GM23338 (cell line): ENCODE measurements at regions not wholly inside any gene's neighbourhood (a gene's known extent, or its start where the extent isn't known, plus 50 kb on each side); places are given as distances from the start of the nearest gene placed in this dataset.

Experiments used
- ATAC-seq: fragments of 200-7000 bp; cut with Tn5 transposase; 3 replicates; pipeline ENCODE4 v1.9.1; 2020
- DNase-seq: peaks from one replicate; pipeline ENCODE4 v3.0.0-alpha.2; 2015; ENCODE audit warnings: low spot score
- H2AFZ ChIP-seq: fragments of 200-600 bp; sonication (generic); 2 replicates; pipeline ENCODE4 v1.8.0; 2016; ENCODE audit warnings: antibody characterized with exemption, mild to moderate bottlenecking, moderate library complexity
- H3F3A ChIP-seq: fragments of 200-600 bp; sonication (generic); replicated peaks from 2 replicates; pipeline ENCODE4 v1.8.0; 2017; ENCODE audit warnings: antibody characterized with exemption, mixed run types, low read depth
- H3K27ac ChIP-seq: fragments of 200-600 bp; sonication (generic); 2 replicates; pipeline ENCODE4 v1.6.1; 2016; ENCODE audit warnings: low read depth
- H3K27me3 ChIP-seq: fragments of 200-600 bp; sonication (generic); 2 replicates; pipeline ENCODE4 v1.8.0; 2016; ENCODE audit warnings: mild to moderate bottlenecking, mixed run types, moderate library complexity; ENCODE audit not compliant: insufficient read depth
- H3K36me3 ChIP-seq: fragments of 200-600 bp; sonication (generic); 2 replicates; pipeline ENCODE4 v1.8.0; 2016; ENCODE audit warnings: mild to moderate bottlenecking; ENCODE audit not compliant: insufficient read depth
- H3K4me1 ChIP-seq: fragments of 200-600 bp; sonication (generic); 2 replicates; pipeline ENCODE4 v1.8.0; 2016; ENCODE audit warnings: mild to moderate bottlenecking, moderate library complexity; ENCODE audit not compliant: insufficient read depth
- H3K4me2 ChIP-seq: fragments of 200-600 bp; sonication (generic); 2 replicates; pipeline ENCODE4 v1.7.1; 2017; ENCODE audit warnings: mixed run types
- H3K4me3 ChIP-seq: fragments of 200-600 bp; sonication (generic); 2 replicates; pipeline ENCODE4 v1.6.1; 2016; ENCODE audit warnings: mixed run types
- H3K79me2 ChIP-seq: fragments of 200-600 bp; sonication (generic); replicated peaks from 2 replicates; pipeline ENCODE4 v1.8.0; 2017; ENCODE audit warnings: mild to moderate bottlenecking; ENCODE audit not compliant: insufficient read depth
- H3K9me2 ChIP-seq: fragments of 200-600 bp; sonication (generic); 2 replicates; pipeline ENCODE4 v1.8.0; 2017; ENCODE audit not compliant: insufficient read depth
- H4K20me1 ChIP-seq: fragments of 200-600 bp; sonication (generic); replicated peaks from 2 replicates; pipeline ENCODE4 v1.8.0; 2017; ENCODE audit warnings: mild to moderate bottlenecking; ENCODE audit not compliant: insufficient read depth
- H3K27ac Mint-ChIP-seq: 2 replicates; pipeline ENCODE4 v1.8.0; 2020; ENCODE audit warnings: inconsistent platforms, mild to moderate bottlenecking, moderate library complexity, mixed read lengths
- H3K27me3 Mint-ChIP-seq: 3 replicates; pipeline ENCODE4 v1.8.0; 2022; ENCODE audit warnings: low read depth, mild to moderate bottlenecking, moderate library complexity, mixed read lengths, inconsistent platforms; ENCODE audit not compliant: insufficient read depth, poor library complexity
- H3K36me3 Mint-ChIP-seq: 3 replicates; pipeline ENCODE4 v1.8.0; 2021; ENCODE audit warnings: low read depth, mild to moderate bottlenecking, inconsistent platforms, moderate library complexity, mixed read lengths
- H3K4me1 Mint-ChIP-seq: 3 replicates; pipeline ENCODE4 v1.8.0; 2020; ENCODE audit warnings: mild to moderate bottlenecking, inconsistent platforms, mixed read lengths
- H3K4me3 Mint-ChIP-seq: 3 replicates; pipeline ENCODE4 v1.8.0; 2021; ENCODE audit warnings: moderate library complexity, mild to moderate bottlenecking, inconsistent platforms, mixed read lengths
- H3K9me3 Mint-ChIP-seq: 3 replicates; pipeline ENCODE4 v1.8.0; 2020; ENCODE audit warnings: moderate library complexity, mild to moderate bottlenecking, inconsistent platforms, mixed read lengths
- EZH2 ChIP-seq: fragments of 200-600 bp; sonication (generic); IDR thresholded peaks from one replicate; pipeline ENCODE4 v1.8.0; 2017; ENCODE audit warnings: antibody characterized with exemption, mild to moderate bottlenecking, low read depth; ENCODE audit not compliant: unreplicated experiment
- EZH2phosphoT487 ChIP-seq: fragments of 200-600 bp; sonication (generic); IDR thresholded peaks from one replicate; pipeline ENCODE4 v1.8.1; 2018; ENCODE audit warnings: antibody characterized with exemption; ENCODE audit not compliant: unreplicated experiment
- JUNB ChIP-seq: IDR thresholded peaks from one replicate; pipeline ENCODE4 v1.6.1; 2016; ENCODE audit warnings: antibody characterized with exemption; ENCODE audit not compliant: unreplicated experiment
- NANOG ChIP-seq: IDR thresholded peaks from 2 replicates; pipeline ENCODE4 v1.6.1; 2016; ENCODE audit warnings: antibody characterized with exemption, borderline replicate concordance
- POLR2AphosphoS5 ChIP-seq: IDR thresholded peaks from 2 replicates; pipeline ENCODE4 v1.6.1; 2016; ENCODE audit warnings: antibody characterized with exemption, low read depth
- ZNF331 ChIP-seq: fragments of 250-450 bp; sonication (Bioruptor Pico); IDR thresholded peaks from 2 replicates; pipeline ENCODE4 v1.5.0; 2020; ENCODE audit warnings: low read depth, mild to moderate bottlenecking, moderate library complexity
- TF ChIP-seq, protein P1 (sequence below): IDR thresholded peaks from 2 replicates; pipeline ENCODE4 v1.6.1; 2016; ENCODE audit warnings: antibody characterized with exemption
- TF ChIP-seq, protein P2 (sequence below), 2 experiments: fragments of 200-600 bp in 1 of 2; sonication (generic) in 1 of 2; conservative IDR thresholded peaks; 2 replicates each; pipeline versions ENCODE4 v1.5.1 to v1.6.1; 2016 to 2017; ENCODE audit warnings: antibody characterized with exemption in 2 of 2, low read depth in 2 of 2, mild to moderate bottlenecking in 2 of 2, moderate library complexity in 1 of 2
- TF ChIP-seq, protein P3 (sequence below): fragments of 250-450 bp; sonication (Bioruptor Pico); IDR thresholded peaks from 2 replicates; pipeline ENCODE4 v1.5.0; 2020; ENCODE audit warnings: mild to moderate bottlenecking, moderate library complexity

DNA sequence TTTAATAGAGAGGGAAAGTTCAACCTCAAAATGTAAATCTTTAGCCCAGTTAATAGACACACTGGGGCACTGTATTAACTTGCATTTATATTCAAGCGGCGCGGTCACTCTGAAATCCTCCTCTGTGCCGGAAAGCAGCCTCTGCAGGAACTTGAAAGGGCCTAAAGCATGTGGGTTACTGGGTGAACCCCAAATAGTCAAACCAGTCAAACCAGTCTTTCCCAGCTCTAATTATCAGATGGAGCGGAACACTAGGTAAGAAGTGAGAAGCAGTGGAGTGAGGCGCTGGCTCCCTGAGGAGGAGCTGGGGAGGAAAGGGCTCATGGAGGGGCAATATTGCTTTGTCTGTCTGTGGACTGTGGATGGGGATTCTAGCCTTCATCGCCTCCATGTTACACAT, 531.3 kb downstream of the QKI start (continued):
- TF ChIP-seq, protein P1, sequence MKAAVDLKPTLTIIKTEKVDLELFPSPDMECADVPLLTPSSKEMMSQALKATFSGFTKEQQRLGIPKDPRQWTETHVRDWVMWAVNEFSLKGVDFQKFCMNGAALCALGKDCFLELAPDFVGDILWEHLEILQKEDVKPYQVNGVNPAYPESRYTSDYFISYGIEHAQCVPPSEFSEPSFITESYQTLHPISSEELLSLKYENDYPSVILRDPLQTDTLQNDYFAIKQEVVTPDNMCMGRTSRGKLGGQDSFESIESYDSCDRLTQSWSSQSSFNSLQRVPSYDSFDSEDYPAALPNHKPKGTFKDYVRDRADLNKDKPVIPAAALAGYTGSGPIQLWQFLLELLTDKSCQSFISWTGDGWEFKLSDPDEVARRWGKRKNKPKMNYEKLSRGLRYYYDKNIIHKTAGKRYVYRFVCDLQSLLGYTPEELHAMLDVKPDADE, result no peak
- TF ChIP-seq EZH2, result no peak
- no peak for TF ChIP-seq ZNF331 (CRISPR knock-in tag)
- TF ChIP-seq NANOG, result no peak
- no peak for TF ChIP-seq JUNB
- TF ChIP-seq EZH2phosphoT487, result no peak

DNA sequence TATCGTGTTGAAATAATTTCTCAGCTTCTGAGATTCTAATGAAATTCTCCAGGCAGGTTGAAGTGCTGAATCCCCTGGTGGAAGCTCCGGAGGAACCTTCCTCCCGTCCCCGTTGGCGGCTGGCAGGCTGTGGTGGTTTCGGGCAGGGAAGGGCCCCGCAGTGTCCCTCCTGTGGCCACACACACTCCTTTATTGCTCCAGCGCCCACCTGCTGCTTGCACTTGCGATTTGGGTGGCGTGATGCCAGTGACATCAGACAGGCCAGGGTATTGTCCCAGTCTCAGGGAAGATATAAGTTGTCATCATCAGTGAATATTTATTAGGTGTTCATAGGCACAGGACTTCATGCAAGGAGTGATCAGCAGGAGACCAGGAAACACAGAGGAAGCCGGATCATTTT, 530.4 kb downstream of the QKI start:
- H3K27ac Mint-ChIP-seq, result peak overlapping the region; percentile 90
- H3K4me2 ChIP-seq, result peak overlapping the region; percentile 66
- TF ChIP-seq, protein P2, sequence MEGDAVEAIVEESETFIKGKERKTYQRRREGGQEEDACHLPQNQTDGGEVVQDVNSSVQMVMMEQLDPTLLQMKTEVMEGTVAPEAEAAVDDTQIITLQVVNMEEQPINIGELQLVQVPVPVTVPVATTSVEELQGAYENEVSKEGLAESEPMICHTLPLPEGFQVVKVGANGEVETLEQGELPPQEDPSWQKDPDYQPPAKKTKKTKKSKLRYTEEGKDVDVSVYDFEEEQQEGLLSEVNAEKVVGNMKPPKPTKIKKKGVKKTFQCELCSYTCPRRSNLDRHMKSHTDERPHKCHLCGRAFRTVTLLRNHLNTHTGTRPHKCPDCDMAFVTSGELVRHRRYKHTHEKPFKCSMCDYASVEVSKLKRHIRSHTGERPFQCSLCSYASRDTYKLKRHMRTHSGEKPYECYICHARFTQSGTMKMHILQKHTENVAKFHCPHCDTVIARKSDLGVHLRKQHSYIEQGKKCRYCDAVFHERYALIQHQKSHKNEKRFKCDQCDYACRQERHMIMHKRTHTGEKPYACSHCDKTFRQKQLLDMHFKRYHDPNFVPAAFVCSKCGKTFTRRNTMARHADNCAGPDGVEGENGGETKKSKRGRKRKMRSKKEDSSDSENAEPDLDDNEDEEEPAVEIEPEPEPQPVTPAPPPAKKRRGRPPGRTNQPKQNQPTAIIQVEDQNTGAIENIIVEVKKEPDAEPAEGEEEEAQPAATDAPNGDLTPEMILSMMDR (conservative IDR thresholded peaks at IDR 0.05; ENCODE audit: low read depth in 2 of 2), result no peak
- no peak for TF ChIP-seq POLR2AphosphoS5
- TF ChIP-seq NANOG, result no peak
- TF ChIP-seq, protein P3, sequence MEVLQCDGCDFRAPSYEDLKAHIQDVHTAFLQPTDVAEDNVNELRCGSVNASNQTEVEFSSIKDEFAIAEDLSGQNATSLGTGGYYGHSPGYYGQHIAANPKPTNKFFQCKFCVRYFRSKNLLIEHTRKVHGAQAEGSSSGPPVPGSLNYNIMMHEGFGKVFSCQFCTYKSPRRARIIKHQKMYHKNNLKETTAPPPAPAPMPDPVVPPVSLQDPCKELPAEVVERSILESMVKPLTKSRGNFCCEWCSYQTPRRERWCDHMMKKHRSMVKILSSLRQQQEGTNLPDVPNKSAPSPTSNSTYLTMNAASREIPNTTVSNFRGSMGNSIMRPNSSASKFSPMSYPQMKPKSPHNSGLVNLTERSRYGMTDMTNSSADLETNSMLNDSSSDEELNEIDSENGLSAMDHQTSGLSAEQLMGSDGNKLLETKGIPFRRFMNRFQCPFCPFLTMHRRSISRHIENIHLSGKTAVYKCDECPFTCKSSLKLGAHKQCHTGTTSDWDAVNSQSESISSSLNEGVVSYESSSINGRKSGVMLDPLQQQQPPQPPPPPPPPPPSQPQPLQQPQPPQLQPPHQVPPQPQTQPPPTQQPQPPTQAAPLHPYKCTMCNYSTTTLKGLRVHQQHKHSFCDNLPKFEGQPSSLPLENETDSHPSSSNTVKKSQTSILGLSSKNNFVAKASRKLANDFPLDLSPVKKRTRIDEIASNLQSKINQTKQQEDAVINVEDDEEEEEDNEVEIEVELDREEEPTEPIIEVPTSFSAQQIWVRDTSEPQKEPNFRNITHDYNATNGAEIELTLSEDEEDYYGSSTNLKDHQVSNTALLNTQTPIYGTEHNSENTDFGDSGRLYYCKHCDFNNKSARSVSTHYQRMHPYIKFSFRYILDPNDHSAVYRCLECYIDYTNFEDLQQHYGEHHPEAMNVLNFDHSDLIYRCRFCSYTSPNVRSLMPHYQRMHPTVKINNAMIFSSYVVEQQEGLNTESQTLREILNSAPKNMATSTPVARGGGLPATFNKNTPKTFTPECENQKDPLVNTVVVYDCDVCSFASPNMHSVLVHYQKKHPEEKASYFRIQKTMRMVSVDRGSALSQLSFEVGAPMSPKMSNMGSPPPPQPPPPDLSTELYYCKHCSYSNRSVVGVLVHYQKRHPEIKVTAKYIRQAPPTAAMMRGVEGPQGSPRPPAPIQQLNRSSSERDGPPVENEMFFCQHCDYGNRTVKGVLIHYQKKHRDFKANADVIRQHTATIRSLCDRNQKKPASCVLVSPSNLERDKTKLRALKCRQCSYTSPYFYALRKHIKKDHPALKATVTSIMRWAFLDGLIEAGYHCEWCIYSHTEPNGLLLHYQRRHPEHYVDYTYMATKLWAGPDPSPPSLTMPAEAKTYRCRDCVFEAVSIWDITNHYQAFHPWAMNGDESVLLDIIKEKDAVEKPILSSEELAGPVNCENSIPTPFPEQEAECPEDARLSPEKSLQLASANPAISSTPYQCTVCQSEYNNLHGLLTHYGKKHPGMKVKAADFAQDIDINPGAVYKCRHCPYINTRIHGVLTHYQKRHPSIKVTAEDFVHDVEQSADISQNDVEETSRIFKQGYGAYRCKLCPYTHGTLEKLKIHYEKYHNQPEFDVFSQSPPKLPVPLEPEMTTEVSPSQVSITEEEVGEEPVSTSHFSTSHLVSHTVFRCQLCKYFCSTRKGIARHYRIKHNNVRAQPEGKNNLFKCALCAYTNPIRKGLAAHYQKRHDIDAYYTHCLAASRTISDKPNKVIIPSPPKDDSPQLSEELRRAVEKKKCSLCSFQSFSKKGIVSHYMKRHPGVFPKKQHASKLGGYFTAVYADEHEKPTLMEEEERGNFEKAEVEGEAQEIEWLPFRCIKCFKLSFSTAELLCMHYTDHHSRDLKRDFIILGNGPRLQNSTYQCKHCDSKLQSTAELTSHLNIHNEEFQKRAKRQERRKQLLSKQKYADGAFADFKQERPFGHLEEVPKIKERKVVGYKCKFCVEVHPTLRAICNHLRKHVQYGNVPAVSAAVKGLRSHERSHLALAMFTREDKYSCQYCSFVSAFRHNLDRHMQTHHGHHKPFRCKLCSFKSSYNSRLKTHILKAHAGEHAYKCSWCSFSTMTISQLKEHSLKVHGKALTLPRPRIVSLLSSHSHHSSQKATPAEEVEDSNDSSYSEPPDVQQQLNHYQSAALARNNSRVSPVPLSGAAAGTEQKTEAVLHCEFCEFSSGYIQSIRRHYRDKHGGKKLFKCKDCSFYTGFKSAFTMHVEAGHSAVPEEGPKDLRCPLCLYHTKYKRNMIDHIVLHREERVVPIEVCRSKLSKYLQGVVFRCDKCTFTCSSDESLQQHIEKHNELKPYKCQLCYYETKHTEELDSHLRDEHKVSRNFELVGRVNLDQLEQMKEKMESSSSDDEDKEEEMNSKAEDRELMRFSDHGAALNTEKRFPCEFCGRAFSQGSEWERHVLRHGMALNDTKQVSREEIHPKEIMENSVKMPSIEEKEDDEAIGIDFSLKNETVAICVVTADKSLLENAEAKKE (CRISPR knock-in tag), result no peak
- H3K9me3 Mint-ChIP-seq, result no peaks in the 10 kb centered on the region
- H3K4me3 ChIP-seq, result 0 out of 2 replicates have a peak overlapping the region, but pooled peaks have one; percentile 43
- no peaks in the 10 kb centered on the region for H4K20me1 ChIP-seq
- DNase-seq (no peak), ATAC-seq (peak; percentile 34)
- H3K4me1 ChIP-seq, result peaks cover 59% of the 10 kb centered on the region
- no peaks in the 10 kb centered on the region for H3K36me3 ChIP-seq
- no peaks in the 10 kb centered on the region for H3K79me2 ChIP-seq
- peaks cover 69% of the 10 kb centered on the region for H3K4me1 Mint-ChIP-seq
- H3K4me3 Mint-ChIP-seq, result peak overlapping the region; percentile 56
- 0 out of 2 replicates have a peak, but pooled peaks cover 6% of the 10 kb centered on the region for H3K9me2 ChIP-seq
- peaks cover 8% of the 10 kb centered on the region; the same call in 2 of the 3 replicates for H3K36me3 Mint-ChIP-seq
- no peaks in the 10 kb centered on the region for H3K27me3 ChIP-seq
- H2AFZ ChIP-seq, result no peak overlapping the region
- H3K27me3 Mint-ChIP-seq, result peaks cover 8% of the 10 kb centered on the region
- H3K27ac ChIP-seq, result peak overlapping the region; percentile 84; the same call in 1 of the 2 replicates
- 0 out of 2 replicates have a peak, but pooled peaks cover 2% of the 10 kb centered on the region for H3F3A ChIP-seq
